GM12891 (cell line): ENCODE measurements at regions not wholly inside any gene's neighbourhood (a gene's known extent, or its start where the extent isn't known, plus 50 kb on each side); places are given as distances from the start of the nearest gene placed in this dataset.

Experiments
- DNase-seq: peaks from one replicate; pipeline ENCODE4 v3.0.0; 2011; ENCODE audit warnings: low spot score; ENCODE audit not compliant: insufficient read length
- FAIRE-seq: peaks from 2 replicates; lab custom pipeline; 2011; peaks lifted over from hg19 to GRCh38; lab: Jason Lieb, UNC
- PAX5 ChIP-seq: IDR thresholded peaks from 2 replicates; pipeline ENCODE4 v1.6.1; 2011; ENCODE audit warnings: low read length, moderate library complexity, mild to moderate bottlenecking; ENCODE audit not compliant: insufficient read depth, severe bottlenecking
- POLR2A ChIP-seq: IDR thresholded peaks from 2 replicates; pipeline ENCODE4 v1.6.1; 2011; ENCODE audit warnings: low read depth, low read length, control low read depth
- POLR2AphosphoS5 ChIP-seq: IDR thresholded peaks from 2 replicates; pipeline ENCODE4 v1.6.1; 2011; ENCODE audit warnings: low read depth, low read length, control low read depth
- POU2F2 ChIP-seq: IDR thresholded peaks from 2 replicates; pipeline ENCODE4 v1.6.1; 2011; ENCODE audit warnings: low read depth, mild to moderate bottlenecking, control low read depth, low read length, moderate library complexity
- SPI1 ChIP-seq: IDR thresholded peaks from 2 replicates; pipeline ENCODE4 v1.6.1; 2011; ENCODE audit warnings: low read depth, low read length, control low read depth
- TAF1 ChIP-seq: IDR thresholded peaks from 2 replicates; pipeline ENCODE4 v1.6.1; 2011; ENCODE audit warnings: low read depth, low read length, control low read depth

DNA sequence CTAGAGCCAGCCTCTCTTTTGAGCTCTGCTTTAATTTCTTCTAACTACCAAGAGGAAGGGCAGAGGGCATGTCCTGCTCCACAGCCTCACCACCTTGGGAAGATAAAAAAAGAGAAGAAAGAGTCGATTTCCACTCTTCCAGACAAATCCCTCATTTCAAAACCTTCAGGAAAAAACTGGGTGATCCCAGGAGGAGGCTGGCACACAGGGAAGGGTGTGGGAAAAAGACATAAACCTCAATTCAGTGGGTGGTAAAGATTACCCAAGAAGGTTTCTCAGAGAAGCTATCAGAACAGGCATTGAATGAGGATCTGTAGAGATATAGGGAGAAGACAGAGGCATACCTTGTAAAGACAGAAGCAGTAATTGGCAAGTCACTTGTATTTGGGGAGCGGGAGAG, 79.9 kb upstream of the CRHR1 start:
- TF ChIP-seq TAF1 (no peak), POU2F2 (no peak), POLR2A (no peak), SPI1 (no peak), POLR2AphosphoS5 (no peak), PAX5 (no peak)
- no peak for FAIRE-seq
- no peak for DNase-seq

DNA sequence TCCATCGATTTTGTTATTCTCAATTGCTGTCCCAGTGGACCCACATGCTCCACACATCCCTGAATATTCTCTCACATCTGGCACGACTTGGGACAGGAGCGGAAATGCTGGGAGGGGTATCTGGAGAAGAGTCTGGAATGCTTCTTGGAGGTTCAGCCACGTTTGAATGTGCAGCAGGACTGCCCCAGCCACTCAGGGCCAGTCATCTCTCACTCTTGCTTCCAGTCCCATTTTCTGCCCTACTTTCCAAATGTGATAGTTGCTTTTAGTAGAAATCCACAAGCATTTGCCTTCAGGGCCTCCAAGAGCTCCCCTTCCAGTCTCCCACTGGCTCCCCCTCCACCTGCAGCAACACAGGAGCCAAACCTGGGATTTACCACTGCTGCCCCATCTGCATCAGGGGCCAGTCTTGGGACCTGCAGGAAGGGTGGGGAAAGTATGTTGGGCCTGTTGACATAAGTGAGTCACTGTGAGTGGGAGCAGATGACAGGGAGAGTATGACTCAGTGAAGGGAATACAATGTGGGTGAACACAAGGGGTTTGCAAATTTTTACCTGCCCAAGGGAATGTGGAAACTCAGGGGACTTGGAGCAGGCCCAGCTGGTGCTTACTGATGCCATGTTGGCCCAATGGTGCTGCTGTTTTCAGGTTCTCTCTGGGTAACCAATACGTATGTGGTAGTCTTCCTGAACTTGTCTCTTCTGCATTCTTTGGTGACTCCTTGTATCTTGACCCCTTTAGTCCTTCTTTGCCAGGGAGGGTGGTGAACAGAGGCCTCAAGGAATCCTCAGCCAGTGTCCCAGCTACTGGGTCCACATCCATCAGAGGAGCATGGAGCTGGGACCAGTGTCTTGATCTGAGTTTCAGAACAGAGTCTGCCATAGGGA, 78.8 kb upstream of the CRHR1 start:
- TF ChIP-seq TAF1 (no peak), SPI1 (no peak), POLR2AphosphoS5 (no peak), PAX5 (no peak), POLR2A (no peak), POU2F2 (no peak)
- FAIRE-seq, result no peak
- no peak for DNase-seq

DNA sequence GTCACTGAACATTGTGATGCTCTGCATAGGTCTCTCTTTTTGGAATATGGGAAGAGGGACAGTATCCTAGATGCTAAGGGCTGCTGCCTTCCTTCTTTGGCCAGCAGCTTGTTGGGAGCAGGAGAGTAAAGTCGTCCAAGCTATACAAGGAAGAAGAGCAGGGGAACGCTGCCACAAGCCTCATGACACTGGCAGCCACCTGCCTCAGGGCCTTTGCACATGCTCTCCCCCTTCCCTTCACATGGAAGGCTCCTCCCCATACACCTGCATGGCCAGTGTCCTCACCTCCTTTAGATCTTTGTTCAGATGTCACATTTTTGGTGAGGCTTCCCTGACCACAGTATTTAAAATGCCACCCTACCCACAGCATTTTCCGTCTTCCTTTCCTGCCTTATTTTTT, 78.1 kb upstream of the CRHR1 start:
- DNase-seq (no peak), FAIRE-seq (no peak)
- TF ChIP-seq PAX5 (no peak), POLR2A (no peak), POLR2AphosphoS5 (no peak), SPI1 (no peak), POU2F2 (no peak)

DNA sequence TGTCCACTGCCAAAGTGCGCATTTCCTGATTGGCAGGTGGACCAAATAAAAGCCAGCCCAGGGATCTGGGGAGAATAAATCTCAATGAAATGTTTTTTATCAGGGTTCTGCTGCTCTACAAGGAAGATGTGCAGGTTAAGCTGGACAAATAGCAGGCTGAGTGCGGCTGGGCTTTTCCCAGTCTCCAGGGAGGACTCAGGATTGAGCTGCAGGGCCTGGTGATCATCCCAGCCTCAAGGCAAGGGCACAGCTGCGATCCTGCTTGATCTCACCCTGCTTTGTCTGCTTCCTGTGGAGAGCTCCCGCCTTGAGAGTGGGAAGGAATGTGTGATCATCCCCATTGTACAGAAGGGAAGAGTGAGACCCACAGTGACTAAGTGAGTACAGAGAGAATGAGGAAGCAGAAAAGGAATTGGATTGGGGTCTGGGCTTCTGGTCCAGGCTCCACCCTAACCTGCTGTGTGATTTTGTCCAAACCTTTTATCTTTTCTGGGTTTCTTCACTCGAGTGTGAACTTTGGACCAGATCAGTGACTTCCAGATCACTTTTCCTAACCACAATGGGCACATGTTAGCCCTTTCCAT, 75.3 kb upstream of the CRHR1 start:
- no peak for TF ChIP-seq POLR2A
- no peak for TF ChIP-seq SPI1
- no peak for TF ChIP-seq POLR2AphosphoS5
- no peak for TF ChIP-seq PAX5
- TF ChIP-seq POU2F2, result no peak
- no peak for TF ChIP-seq TAF1
- DNase-seq (no peak), FAIRE-seq (no peak)

DNA sequence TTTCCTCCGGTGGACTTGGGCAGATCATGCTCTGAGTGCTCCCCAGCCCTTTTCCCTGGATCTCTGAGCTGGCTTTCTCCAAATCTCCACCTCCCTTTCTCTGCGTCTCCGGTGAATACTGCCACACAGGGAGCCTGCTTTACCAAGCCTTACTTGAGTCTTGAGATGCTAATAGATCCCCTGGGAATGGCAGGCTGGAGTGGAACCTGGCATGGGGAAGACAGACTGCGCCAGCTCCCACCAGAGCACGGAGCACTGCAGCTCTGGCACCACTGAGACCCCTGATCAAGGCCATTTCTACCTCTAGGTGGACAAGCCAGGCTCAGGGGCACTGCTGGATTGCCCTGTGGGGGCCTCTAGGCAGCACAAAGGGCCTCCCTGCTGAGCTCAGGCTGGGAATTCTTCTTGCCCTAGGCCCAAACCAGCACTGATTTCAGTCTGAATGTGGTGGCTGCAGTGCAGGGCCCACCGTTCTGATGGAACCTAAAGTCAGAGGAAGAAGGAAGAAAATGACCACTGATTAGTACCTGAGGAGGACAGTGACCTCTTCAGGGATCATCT, 74.3 kb upstream of the CRHR1 start:
- TF ChIP-seq POU2F2, result no peak
- no peak for DNase-seq
- FAIRE-seq, result no peak

DNA sequence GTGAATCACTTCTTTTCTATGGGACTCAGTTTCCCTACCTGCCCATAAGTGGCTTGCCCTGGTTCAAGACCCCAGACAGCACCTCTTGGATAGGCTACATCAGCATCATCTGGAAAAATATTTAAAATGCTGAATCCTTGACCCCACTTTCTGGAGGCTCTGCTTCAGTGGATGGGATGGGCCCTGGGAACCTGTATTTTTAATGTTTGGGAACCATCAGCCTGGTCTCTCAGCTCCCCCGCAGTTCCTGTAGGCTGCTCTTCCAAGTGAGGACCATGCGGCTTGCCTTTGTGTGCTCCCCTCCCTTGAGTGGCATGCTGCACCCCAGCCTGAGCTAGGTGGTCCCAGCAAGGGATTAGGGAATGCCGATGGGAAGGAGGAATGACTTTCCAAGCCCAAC, 68.3 kb upstream of the CRHR1 start:
- FAIRE-seq (no peak), DNase-seq (no peak)
- no peak for TF ChIP-seq PAX5
- no peak for TF ChIP-seq TAF1
- TF ChIP-seq SPI1, result no peak
- TF ChIP-seq POLR2AphosphoS5, result no peak
- TF ChIP-seq POLR2A, result no peak
- TF ChIP-seq POU2F2, result no peak

DNA sequence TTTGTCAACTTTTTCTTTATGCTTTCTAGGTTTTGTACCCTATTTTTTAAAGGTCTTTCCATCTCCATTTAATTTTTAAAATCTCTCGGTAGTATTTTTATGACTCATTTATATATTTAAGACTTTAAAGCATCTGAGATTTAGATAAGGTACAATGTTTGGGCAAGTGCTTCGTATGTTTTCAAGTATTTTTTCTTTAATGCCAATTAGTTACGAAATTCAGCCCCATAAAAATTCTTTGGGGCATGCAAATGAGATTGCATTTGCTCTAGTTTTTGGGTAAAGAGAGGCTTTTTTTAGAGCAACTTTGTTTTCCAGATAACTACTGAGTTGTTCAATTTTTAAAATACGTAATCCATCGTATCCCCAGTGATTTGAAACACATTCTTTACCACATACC, 65.3 kb upstream of the CRHR1 start:
- no peak for FAIRE-seq
- TF ChIP-seq POLR2A (no peak), PAX5 (no peak)
- no peak for DNase-seq

DNA sequence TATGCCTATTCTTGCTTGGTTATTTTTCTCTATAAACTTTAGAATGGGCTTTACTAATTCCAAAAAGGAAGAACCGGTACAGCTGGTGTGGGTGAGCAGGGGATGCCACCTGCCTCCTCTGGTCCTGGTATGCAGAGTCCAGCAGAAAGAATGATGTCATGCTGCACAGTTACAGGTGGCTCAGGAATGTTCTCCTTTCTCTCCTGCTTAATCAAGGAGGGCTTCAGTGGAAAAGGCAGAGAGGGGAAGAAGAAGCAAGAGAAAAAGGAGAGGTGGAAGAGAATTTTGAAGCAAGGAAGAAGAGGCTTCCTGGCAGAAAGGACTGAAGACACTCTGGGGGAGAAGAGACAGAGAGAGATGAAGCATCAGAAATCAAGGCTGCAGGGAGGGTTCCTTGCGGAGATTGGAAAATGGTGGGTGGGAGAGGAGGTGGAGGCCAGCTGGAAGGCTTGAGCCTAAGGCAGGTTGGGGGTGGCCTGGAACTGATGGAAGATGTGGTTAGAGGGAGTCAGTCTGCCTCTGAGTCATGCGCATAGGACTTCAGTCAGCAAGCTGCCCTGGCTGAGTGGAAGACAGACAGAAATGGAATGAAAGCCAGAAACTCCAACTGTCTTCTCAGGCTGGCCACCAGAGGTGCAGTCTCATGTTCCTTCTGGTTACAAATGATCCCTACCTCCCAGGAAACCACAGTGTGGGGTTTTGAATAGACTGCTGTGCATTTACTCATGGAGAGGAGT, 64.6 kb upstream of the CRHR1 start:
- no peak for TF ChIP-seq POLR2AphosphoS5
- no peak for TF ChIP-seq SPI1
- TF ChIP-seq PAX5, result no peak
- no peak for TF ChIP-seq POU2F2
- no peak for TF ChIP-seq POLR2A
- no peak for TF ChIP-seq TAF1
- DNase-seq (no peak), FAIRE-seq (no peak)

DNA sequence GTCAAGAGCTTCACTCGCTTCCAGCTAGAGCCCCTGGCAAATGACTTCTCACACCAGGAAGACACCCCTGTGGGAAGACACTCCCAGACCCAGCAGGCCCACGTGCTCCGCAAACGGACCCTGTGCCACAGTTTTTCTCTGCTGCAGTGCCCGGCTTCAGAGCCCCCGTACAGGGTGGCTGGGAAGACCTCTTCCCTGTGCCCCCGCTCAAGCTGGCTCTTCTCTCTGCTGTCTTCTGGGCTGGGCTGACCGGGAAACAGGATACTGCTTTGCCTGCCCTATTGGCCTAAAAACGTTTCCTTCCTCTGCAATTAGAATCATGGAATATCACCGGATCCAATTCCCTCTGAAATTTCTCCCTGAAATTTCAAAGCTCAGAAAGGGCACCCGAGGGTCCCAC, 63.7 kb upstream of the CRHR1 start:
- DNase-seq (no peak), FAIRE-seq (no peak)
- no peak for TF ChIP-seq POLR2AphosphoS5
- no peak for TF ChIP-seq TAF1
- TF ChIP-seq POU2F2, result no peak
